H9 (cell line): ENCODE measurements at regions not wholly inside any gene's neighbourhood (a gene's known extent, or its start where the extent isn't known, plus 50 kb on each side); places are given as distances from the start of the nearest gene placed in this dataset.
"Not testable (repeated sequence)": the region's sequence is repeated elsewhere in the genome, so short reads cannot be mapped to it uniquely, and the experiment has no call there.

Experiments used
- DNase-seq: peaks from one replicate; pipeline ENCODE4 v3.0.0-alpha.2; 2017
- H2AFZ ChIP-seq: one replicate; pipeline ENCODE4 v1.6.1; 2013; ENCODE audit warnings: mild to moderate bottlenecking, low read length, control low read depth, moderate library complexity
- H2AK5ac ChIP-seq: 2 replicates; pipeline ENCODE4 v1.6.1; 2013; ENCODE audit warnings: low read length, control low read depth, mixed read lengths; ENCODE audit not compliant: insufficient read length
- H2BK120ac ChIP-seq: one replicate; pipeline ENCODE4 v1.6.1; 2013; ENCODE audit warnings: low read depth, mild to moderate bottlenecking, low read length, control low read depth, inconsistent platforms; ENCODE audit not compliant: poor library complexity, severe bottlenecking
- H2BK12ac ChIP-seq: 2 replicates; pipeline ENCODE4 v1.6.1; 2013; ENCODE audit warnings: low read length, control low read depth, mixed read lengths, low read depth; ENCODE audit not compliant: insufficient read length
- H2BK15ac ChIP-seq: 2 replicates; pipeline ENCODE4 v1.6.1; 2013; ENCODE audit warnings: low read depth, low read length, control low read depth
- H2BK20ac ChIP-seq: one replicate; pipeline ENCODE4 v1.6.1; 2013; ENCODE audit warnings: low read depth, mild to moderate bottlenecking, low read length, control low read depth, inconsistent platforms; ENCODE audit not compliant: poor library complexity, severe bottlenecking
- H2BK5ac ChIP-seq: 2 replicates; pipeline ENCODE4 v1.6.1; 2013; ENCODE audit warnings: low read length, control low read depth, mixed read lengths; ENCODE audit not compliant: insufficient read length
- H3K14ac ChIP-seq: 2 replicates; pipeline ENCODE4 v1.6.1; 2013; ENCODE audit warnings: low read length, control low read depth; ENCODE audit not compliant: insufficient read depth
- H3K18ac ChIP-seq: 2 replicates; pipeline ENCODE4 v1.6.1; 2013; ENCODE audit warnings: low read depth, mild to moderate bottlenecking, mixed read lengths, low read length, control low read depth; ENCODE audit not compliant: insufficient read length
- H3K23ac ChIP-seq: 2 replicates; pipeline ENCODE4 v1.6.1; 2013; ENCODE audit warnings: low read length, control low read depth, mixed read lengths, low read depth; ENCODE audit not compliant: insufficient read length
- H3K23me2 ChIP-seq: 2 replicates; pipeline ENCODE4 v1.6.1; 2013; ENCODE audit warnings: low read depth, mild to moderate bottlenecking, mixed read lengths, low read length, control low read depth; ENCODE audit not compliant: insufficient read length, poor library complexity, severe bottlenecking
- H3K27ac ChIP-seq: 2 replicates; pipeline ENCODE4 v1.5.1; 2013; ENCODE audit warnings: low read length, control low read depth, mixed read lengths, low read depth; ENCODE audit not compliant: insufficient read length
- H3K27me3 ChIP-seq: 2 replicates; pipeline ENCODE4 v1.6.1; 2013; ENCODE audit warnings: low read length, control low read depth, inconsistent platforms; ENCODE audit not compliant: insufficient read depth
- H3K4ac ChIP-seq: 2 replicates; pipeline ENCODE4 v1.6.1; 2013; ENCODE audit warnings: low read depth, mild to moderate bottlenecking, control low read depth, inconsistent platforms, low read length, moderate library complexity
- H3K4me1 ChIP-seq: 2 replicates; pipeline ENCODE4 v1.6.1; 2013; ENCODE audit warnings: low read length, control low read depth, inconsistent platforms; ENCODE audit not compliant: insufficient read depth
- H3K4me2 ChIP-seq: 2 replicates; pipeline ENCODE4 v1.6.1; 2013; ENCODE audit warnings: low read length, control low read depth, mixed read lengths; ENCODE audit not compliant: insufficient read length, insufficient read depth
- H3K56ac ChIP-seq: 2 replicates; pipeline ENCODE4 v1.6.1; 2013; ENCODE audit warnings: low read depth, mild to moderate bottlenecking, mixed read lengths, low read length, control low read depth; ENCODE audit not compliant: insufficient read length
- H3K79me1 ChIP-seq: 2 replicates; pipeline ENCODE4 v1.6.1; 2013; ENCODE audit warnings: low read depth, mild to moderate bottlenecking, moderate library complexity, low read length, control low read depth, inconsistent platforms; ENCODE audit not compliant: insufficient read depth, poor library complexity, severe bottlenecking
- H3K79me2 ChIP-seq: 2 replicates; pipeline ENCODE4 v1.6.1; 2013; ENCODE audit warnings: low read length, control low read depth, inconsistent platforms; ENCODE audit not compliant: insufficient read depth
- H3K9ac ChIP-seq: 2 replicates; pipeline ENCODE4 v1.6.1; 2013; ENCODE audit warnings: low read length, control low read depth, mixed read lengths; ENCODE audit not compliant: insufficient read length; ENCODE audit errors: extremely low read depth
- H3K9me3 ChIP-seq: one replicate; pipeline ENCODE4 v1.6.1; 2013; ENCODE audit warnings: low read depth, low read length, inconsistent platforms; ENCODE audit not compliant: control insufficient read depth
- H3T11ph ChIP-seq: one replicate; pipeline ENCODE4 v1.6.1; 2013; ENCODE audit warnings: mild to moderate bottlenecking, low read length, control low read depth, inconsistent platforms
- H4K20me1 ChIP-seq: one replicate; pipeline ENCODE4 v1.6.1; 2013; ENCODE audit not compliant: control insufficient read depth, insufficient read length, insufficient read depth
- H4K5ac ChIP-seq: 2 replicates; pipeline ENCODE4 v1.6.1; 2013; ENCODE audit warnings: low read depth, mild to moderate bottlenecking, mixed read lengths, low read length, control low read depth; ENCODE audit not compliant: insufficient read length
- H4K8ac ChIP-seq: replicated peaks from 2 replicates; pipeline ENCODE4 v1.6.1; 2013; ENCODE audit warnings: low read length, control low read depth, mixed read lengths, low read depth; ENCODE audit not compliant: insufficient read length
- H4K91ac ChIP-seq: 2 replicates; pipeline ENCODE4 v1.6.1; 2013; ENCODE audit warnings: low read depth, mild to moderate bottlenecking, moderate library complexity, mixed read lengths, low read length, control low read depth; ENCODE audit not compliant: insufficient read length
- H3K27ac Mint-ChIP-seq, 3 experiments: 2 replicates in 2 of 3; 3 replicates in 1 of 3; pipeline ENCODE4 v1.8.0; 2020 to 2021; ENCODE audit warnings: mixed read lengths in 3 of 3, mild to moderate bottlenecking in 1 of 3, moderate library complexity in 1 of 3
- H3K27me3 Mint-ChIP-seq: 2 replicates; pipeline ENCODE4 v1.8.0; 2021; ENCODE audit warnings: low read depth, mild to moderate bottlenecking, moderate library complexity, mixed read lengths
- H3K36me3 Mint-ChIP-seq, 3 experiments: 2 replicates in 2 of 3; 3 replicates in 1 of 3; pipeline ENCODE4 v1.8.0; 2020 to 2021; ENCODE audit warnings: low read depth in 3 of 3, mixed read lengths in 3 of 3; ENCODE audit not compliant: insufficient read depth in 1 of 3
- H3K4me1 Mint-ChIP-seq, 2 experiments: 2 replicates each; pipeline ENCODE4 v1.8.0; 2020; ENCODE audit warnings: mixed read lengths in 2 of 2
- H3K4me3 Mint-ChIP-seq, 2 experiments: 2 replicates in 1 of 2; 3 replicates in 1 of 2; pipeline ENCODE4 v1.8.0; 2020 to 2021; ENCODE audit warnings: mild to moderate bottlenecking in 2 of 2, mixed read lengths in 2 of 2, moderate library complexity in 1 of 2
- H3K9me3 Mint-ChIP-seq, 2 experiments: 2 replicates in 1 of 2; 3 replicates in 1 of 2; pipeline ENCODE4 v1.8.0; 2020; ENCODE audit warnings: mild to moderate bottlenecking in 2 of 2, mixed read lengths in 2 of 2, moderate library complexity in 1 of 2
- WGBS: extraction: QIAGEN DNeasy Blood & Tissue Kit; methylation state at CpG from one replicate; pipeline ENCODE4 v1.1.7; 2013; ENCODE audit warnings: missing lambda C conversion rate, low lambda C conversion rate, mixed read lengths; ENCODE audit not compliant: insufficient read length; ENCODE audit errors: extremely low coverage; 5-methylcytosine and 5-hydroxymethylcytosine counted together
- TF ChIP-seq, protein P1 (sequence below): fragments of 200-600 bp; sonication (generic); conservative IDR thresholded peaks from 3 replicates; pipeline ENCODE4 v1.8.0; 2021; ENCODE audit warnings: antibody characterized with exemption, mild to moderate bottlenecking

DNA sequence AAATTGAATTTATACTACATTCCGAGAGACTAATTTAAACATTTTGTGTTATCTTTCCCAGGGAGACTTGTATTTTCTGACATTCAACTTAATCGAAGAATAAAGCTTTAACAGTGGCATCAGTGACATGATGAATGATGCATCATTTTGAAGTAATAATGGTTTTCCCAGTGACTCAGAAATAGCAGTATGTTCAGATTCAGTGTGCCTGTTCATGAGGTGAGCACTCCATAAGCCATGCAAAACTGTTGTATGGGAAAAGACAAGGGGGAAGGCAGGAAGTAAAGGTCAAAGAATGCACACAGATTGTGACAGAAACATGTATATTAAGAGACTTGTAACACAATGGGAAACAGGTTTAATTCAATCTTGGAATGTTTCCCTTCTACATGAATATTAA, 1348.2 kb upstream of the GJE1 start:
- no peaks in the 10 kb centered on the region for H3K27me3 ChIP-seq
- no peaks in the 10 kb centered on the region for H3K79me2 ChIP-seq
- H3K14ac ChIP-seq = no peak overlapping the region
- no peak overlapping the region for H3K18ac ChIP-seq
- no peak overlapping the region for H4K5ac ChIP-seq
- no peak overlapping the region for H4K91ac ChIP-seq
- no peaks in the 10 kb centered on the region for H3K23me2 ChIP-seq
- WGBS = no CpG with 5 or more reads among the region's 2 CpGs
- no peak overlapping the region for H3K9ac ChIP-seq
- H2BK12ac ChIP-seq = no peak overlapping the region
- H3K4ac ChIP-seq = no peak overlapping the region
- no peaks in the 10 kb centered on the region for H3K9me3 ChIP-seq
- no peak overlapping the region for H3K27ac ChIP-seq
- H2BK20ac ChIP-seq = no peak overlapping the region
- no peak for DNase-seq
- Mint-ChIP-seq H3K4me1 (no peaks in the 10 kb centered on the region), H3K27ac (no peak overlapping the region), H3K9me3 (no peaks in the 10 kb centered on the region), H3K4me3 (no peak overlapping the region), H3K36me3 (no peaks in the 10 kb centered on the region), H3K27me3 (no peaks in the 10 kb centered on the region)
- H3K79me1 ChIP-seq = no peaks in the 10 kb centered on the region
- H2BK120ac ChIP-seq = no peak overlapping the region
- no peak overlapping the region for H3K23ac ChIP-seq
- TF ChIP-seq, protein P1, sequence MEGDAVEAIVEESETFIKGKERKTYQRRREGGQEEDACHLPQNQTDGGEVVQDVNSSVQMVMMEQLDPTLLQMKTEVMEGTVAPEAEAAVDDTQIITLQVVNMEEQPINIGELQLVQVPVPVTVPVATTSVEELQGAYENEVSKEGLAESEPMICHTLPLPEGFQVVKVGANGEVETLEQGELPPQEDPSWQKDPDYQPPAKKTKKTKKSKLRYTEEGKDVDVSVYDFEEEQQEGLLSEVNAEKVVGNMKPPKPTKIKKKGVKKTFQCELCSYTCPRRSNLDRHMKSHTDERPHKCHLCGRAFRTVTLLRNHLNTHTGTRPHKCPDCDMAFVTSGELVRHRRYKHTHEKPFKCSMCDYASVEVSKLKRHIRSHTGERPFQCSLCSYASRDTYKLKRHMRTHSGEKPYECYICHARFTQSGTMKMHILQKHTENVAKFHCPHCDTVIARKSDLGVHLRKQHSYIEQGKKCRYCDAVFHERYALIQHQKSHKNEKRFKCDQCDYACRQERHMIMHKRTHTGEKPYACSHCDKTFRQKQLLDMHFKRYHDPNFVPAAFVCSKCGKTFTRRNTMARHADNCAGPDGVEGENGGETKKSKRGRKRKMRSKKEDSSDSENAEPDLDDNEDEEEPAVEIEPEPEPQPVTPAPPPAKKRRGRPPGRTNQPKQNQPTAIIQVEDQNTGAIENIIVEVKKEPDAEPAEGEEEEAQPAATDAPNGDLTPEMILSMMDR = no peak
- no peak overlapping the region for H2BK5ac ChIP-seq
- H2BK15ac ChIP-seq = no peak overlapping the region
- H2AK5ac ChIP-seq = no peak overlapping the region
- H3K4me1 ChIP-seq = no peaks in the 10 kb centered on the region
- no peak overlapping the region for H4K8ac ChIP-seq
- H3K56ac ChIP-seq = no peak overlapping the region
- no peak overlapping the region for H3T11ph ChIP-seq
- no peak overlapping the region for H2AFZ ChIP-seq
- no peaks in the 10 kb centered on the region for H4K20me1 ChIP-seq
- no peak overlapping the region for H3K4me2 ChIP-seq

DNA sequence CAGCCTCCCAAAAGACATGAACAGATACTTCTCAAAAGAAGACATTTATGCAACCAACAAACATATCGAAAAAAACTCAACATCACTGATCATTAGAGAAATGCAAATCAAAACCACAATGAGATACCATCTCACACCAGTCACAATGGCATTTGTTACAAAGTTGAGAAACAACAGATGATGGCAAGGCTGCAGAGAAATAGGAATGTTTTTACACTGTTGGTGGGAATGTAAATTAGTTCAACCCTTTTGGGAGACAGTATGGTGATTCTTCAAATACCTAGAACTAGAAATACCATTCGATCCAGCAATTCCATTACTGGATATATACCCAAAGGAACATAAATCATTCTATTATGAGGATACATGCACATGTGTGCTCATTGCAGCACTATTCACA, 1349.2 kb upstream of the GJE1 start:
- H3K27ac ChIP-seq, H3K79me1 ChIP-seq, H2BK120ac ChIP-seq, H4K91ac ChIP-seq, H3K9me3 Mint-ChIP-seq, H4K5ac ChIP-seq, H3K4me1 Mint-ChIP-seq, H3K79me2 ChIP-seq, H3K9ac ChIP-seq, H3K4me3 Mint-ChIP-seq, H2AK5ac ChIP-seq, H3K4me1 ChIP-seq, H2BK12ac ChIP-seq, H3K23ac ChIP-seq, H3K4ac ChIP-seq, H2BK20ac ChIP-seq, H4K20me1 ChIP-seq, H3K27me3 ChIP-seq, H3K27me3 Mint-ChIP-seq, DNase-seq, H3K14ac ChIP-seq, H3K18ac ChIP-seq, H3K4me2 ChIP-seq, H3T11ph ChIP-seq, H2BK15ac ChIP-seq, H3K23me2 ChIP-seq, H3K27ac Mint-ChIP-seq, H3K36me3 Mint-ChIP-seq, H4K8ac ChIP-seq, H3K9me3 ChIP-seq, H2BK5ac ChIP-seq, H3K56ac ChIP-seq, H2AFZ ChIP-seq: not testable (repeated sequence)
- no CpG with 5 or more reads among the region's 2 CpGs for WGBS
